ENCODE measurements at regions not wholly inside any gene's neighbourhood (a gene's known extent, or its start where the extent isn't known, plus 50 kb on each side); places are given as distances from the start of the nearest gene placed in this dataset.

- Mint-ChIP-seq H3K9me3 (peaks cover 9% of the 10 kb centered on the region), H3K27ac (no peak overlapping the region), H3K27me3 (ENCODE audit: low read depth, poor library complexity) (no peaks in the 10 kb centered on the region), H3K4me3 (no peak overlapping the region), H3K4me1 (peaks cover 5% of the 10 kb centered on the region), H3K36me3 (ENCODE audit: low read depth) (no peaks in the 10 kb centered on the region)
- DNase-seq: no peak
- no peak for TF ChIP-seq CTCF (IDR thresholded peaks at IDR 0.05)
These were observed 201.8 kb upstream of the NMUR2 start for GRCh38 chr5:152606776-152607364.

- H3K27me3 Mint-ChIP-seq (ENCODE audit: low read depth, poor library complexity): peaks cover 2% of the 10 kb centered on the region
- TF ChIP-seq CTCF (IDR thresholded peaks at IDR 0.05): no peak
- H3K36me3 Mint-ChIP-seq (ENCODE audit: low read depth): no peaks in the 10 kb centered on the region
- H3K4me1 Mint-ChIP-seq: peaks cover 5% of the 10 kb centered on the region
- no peak overlapping the region for H3K4me3 Mint-ChIP-seq
- DNase-seq: no peak
- peaks cover 9% of the 10 kb centered on the region for H3K9me3 Mint-ChIP-seq
- no peak overlapping the region for H3K27ac Mint-ChIP-seq
These were observed 202.5 kb upstream of the NMUR2 start for GRCh38 chr5:152607401-152608160.

GRCh38 chr5:152608458-152608857, 203.4 kb upstream of the NMUR2 start:
- H3K36me3 Mint-ChIP-seq (ENCODE audit: low read depth): no peaks in the 10 kb centered on the region
- no peak overlapping the region for H3K4me3 Mint-ChIP-seq
- no peak for DNase-seq
- peaks cover 9% of the 10 kb centered on the region for H3K9me3 Mint-ChIP-seq
- peaks cover 4% of the 10 kb centered on the region for H3K27me3 Mint-ChIP-seq (ENCODE audit: low read depth, poor library complexity)
- no peak for TF ChIP-seq CTCF (IDR thresholded peaks at IDR 0.05)
- no peak overlapping the region for H3K27ac Mint-ChIP-seq
- H3K4me1 Mint-ChIP-seq: peaks cover 5% of the 10 kb centered on the region

- no peak overlapping the region for H3K27ac Mint-ChIP-seq
- H3K4me3 Mint-ChIP-seq: no peak overlapping the region
- no peak for TF ChIP-seq CTCF (IDR thresholded peaks at IDR 0.05)
- DNase-seq: no peak
- no peaks in the 10 kb centered on the region for H3K27me3 Mint-ChIP-seq (ENCODE audit: low read depth, poor library complexity)
- H3K36me3 Mint-ChIP-seq (ENCODE audit: low read depth): no peaks in the 10 kb centered on the region
- peaks cover 7% of the 10 kb centered on the region for H3K9me3 Mint-ChIP-seq
- peaks cover 24% of the 10 kb centered on the region for H3K4me1 Mint-ChIP-seq
These were observed 214.7 kb upstream of the NMUR2 start for GRCh38 chr5:152619756-152620155.

GRCh38 chr5:152622628-152623027, 217.5 kb upstream of the NMUR2 start:
- H3K4me3 Mint-ChIP-seq: no peak overlapping the region
- DNase-seq: peak; percentile 8
- no peak overlapping the region for H3K27ac Mint-ChIP-seq

More at GRCh38 chr5:152622628-152623027, 217.5 kb upstream of the NMUR2 start:
- Mint-ChIP-seq H3K9me3 (peaks cover 3% of the 10 kb centered on the region), H3K27me3 (ENCODE audit: low read depth, poor library complexity) (no peaks in the 10 kb centered on the region), H3K36me3 (ENCODE audit: low read depth) (no peaks in the 10 kb centered on the region), H3K4me1 (peaks cover 41% of the 10 kb centered on the region)
- no peak for TF ChIP-seq CTCF (IDR thresholded peaks at IDR 0.05)

Data from nephron progenitor cell (in vitro differentiated cells).